GM19467 (cell line): ENCODE measurements at regions not wholly inside any gene's neighbourhood (a gene's known extent, or its start where the extent isn't known, plus 50 kb on each side); places are given as distances from the start of the nearest gene placed in this dataset.

Experiments
- ATAC-seq: cut with Tn5 transposase; IDR thresholded peaks from one replicate; pipeline ENCODE4 v1.9.1; 2021; ENCODE audit warnings: mild to moderate bottlenecking, moderate library complexity; ENCODE audit not compliant: unreplicated experiment

- ATAC-seq: no peak
Observed at GRCh38 chr2:53452400-53452799, 315.2 kb upstream of the CHAC2 start.

- ATAC-seq: no peak
Observed at GRCh38 chr2:53450923-53451322, 316.7 kb upstream of the CHAC2 start.

- no peak for ATAC-seq
Observed at GRCh38 chr2:53448591-53448990, 319.0 kb upstream of the CHAC2 start.

DNA sequence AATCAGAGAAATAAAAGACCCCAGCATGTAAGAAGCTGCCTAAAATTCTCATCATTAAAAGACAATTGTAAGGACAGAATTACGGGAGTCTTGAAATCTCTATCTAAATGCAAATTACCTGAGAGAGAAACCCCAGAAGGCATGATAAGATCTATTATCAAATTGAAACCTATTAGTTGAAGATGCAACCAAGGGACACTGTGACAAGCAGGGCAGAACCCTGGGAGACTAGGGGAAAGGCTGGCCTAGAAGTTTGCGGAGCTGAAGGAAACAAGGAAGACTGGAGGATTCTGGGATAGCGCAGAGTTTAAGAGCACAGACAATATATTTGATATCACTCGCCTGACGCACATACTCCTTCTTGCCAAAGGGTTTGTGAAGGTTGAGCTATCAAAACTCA lies 319.5 kb upstream of the CHAC2 start:
- no peak for ATAC-seq

DNA sequence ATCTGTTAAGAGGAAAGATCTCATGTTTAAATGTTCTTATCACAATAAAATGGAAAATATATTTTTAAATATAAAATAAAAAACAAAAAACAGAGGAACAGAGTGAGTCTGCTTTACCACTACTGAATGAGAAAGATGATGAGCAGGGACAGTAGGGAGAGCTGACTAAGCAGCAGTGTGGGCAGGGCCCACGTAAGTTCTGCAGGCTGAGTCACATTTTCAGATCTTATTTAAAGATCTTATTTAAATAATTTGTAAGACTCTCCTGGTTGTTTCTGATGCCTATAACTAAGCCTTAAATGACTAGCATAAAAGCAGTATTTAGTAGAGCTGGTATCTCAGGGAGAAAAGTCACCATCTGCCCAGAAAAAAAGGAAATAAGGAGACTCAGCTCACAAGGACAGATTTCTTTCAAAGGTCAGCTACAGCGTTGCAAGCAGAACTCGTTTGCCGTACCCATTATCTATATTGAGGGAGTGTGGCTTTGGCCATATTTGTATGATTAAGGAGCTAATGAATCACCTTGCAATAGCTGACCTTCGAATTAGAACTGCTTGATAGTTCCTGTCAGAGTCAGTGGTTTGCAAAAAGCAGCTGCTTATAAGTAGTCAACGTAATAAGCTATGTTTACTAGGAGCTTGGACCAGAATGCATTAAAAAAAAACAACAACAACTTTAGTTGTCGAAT lies 322.1 kb upstream of the CHAC2 start:
- no peak for ATAC-seq

DNA sequence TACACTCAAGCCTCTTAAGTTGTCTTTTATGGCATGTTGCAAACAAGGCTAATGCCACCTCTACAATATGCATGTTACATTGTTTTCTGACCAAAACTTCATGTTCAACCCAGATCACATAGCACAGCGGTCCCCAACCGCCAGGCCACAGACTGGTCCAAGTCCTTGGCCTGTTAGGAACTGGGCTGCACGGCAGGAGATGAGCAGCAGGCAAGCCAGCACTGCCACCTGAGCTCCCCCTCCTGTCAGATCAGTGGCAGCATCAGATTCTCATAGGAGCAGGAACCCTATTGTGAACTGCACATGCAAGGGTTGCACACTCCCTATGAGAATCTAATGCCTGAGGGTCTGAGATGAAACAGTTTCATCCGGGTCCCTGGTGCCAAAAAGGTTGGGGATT lies 324.8 kb upstream of the CHAC2 start:
- ATAC-seq: no peak

DNA sequence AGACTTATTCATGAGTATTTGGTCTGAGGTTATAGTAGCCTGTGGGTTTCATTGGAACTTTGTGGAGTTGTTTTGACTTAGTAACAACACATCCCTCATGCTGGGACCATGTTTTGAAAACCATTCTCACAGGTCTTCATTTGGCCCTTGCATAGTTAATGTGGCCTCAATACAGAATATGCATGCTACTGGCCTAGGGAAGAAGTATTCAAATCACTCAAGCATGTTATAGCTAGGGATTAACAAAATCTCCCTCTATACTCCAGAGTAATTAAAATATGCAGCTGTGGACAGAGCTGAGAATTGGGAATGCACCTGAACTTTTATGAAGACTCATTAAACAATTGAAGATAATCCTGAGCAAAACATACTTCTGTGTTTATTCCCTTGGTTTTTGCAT lies 325.5 kb upstream of the CHAC2 start:
- ATAC-seq: no peak

DNA sequence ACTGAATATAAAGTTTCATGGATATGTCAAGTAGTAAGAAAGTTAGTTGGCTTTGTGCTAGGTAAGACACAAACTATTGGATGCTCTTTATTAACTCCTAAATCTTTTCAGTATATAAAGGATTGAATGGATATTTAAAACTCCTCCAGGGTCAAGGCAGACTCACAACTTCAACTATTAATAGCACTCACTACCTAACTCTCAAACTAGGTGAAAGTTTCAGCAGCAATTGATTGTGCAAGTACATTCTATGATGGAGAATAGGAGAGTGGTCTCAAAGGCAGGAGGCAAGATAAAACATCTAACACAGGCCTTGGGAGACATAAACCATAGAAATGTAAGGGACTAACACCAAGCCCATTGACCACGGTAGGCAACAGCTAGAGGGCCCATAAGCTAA lies 328.9 kb upstream of the CHAC2 start:
- no peak for ATAC-seq

DNA sequence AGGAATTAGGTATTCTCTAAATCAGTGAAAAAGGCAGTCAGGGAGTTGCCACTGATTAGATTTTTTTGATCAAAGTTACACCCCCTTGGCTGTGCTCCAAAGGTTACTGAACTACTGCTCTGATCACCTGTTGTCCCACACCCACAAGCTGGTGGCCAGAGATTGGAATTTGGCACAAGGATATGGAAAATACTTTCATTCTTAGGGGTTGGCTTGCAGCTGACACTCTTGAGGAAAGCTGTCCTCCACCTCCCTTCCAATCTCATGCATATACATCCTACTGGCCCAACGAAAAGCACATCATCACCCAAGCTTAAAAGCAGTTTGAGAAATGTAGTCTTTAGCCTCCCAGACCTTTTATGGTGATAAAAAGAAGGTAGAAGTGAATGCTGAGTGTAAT lies 329.5 kb upstream of the CHAC2 start:
- ATAC-seq: no peak

GRCh38 chr2:53437371-53437770 lies 330.2 kb upstream of the CHAC2 start:
- ATAC-seq: no peak

- ATAC-seq: no peak
Observed at GRCh38 chr2:53436882-53437281, 330.7 kb upstream of the CHAC2 start.

- no peak for ATAC-seq
Observed at GRCh38 chr2:53435610-53436009, 332.0 kb upstream of the CHAC2 start.

- ATAC-seq: no peak
Observed at GRCh38 chr2:53434466-53434865, 333.1 kb upstream of the CHAC2 start.

GRCh38 chr2:53432936-53433335 lies 334.7 kb upstream of the CHAC2 start:
- no peak for ATAC-seq

GRCh38 chr2:53429901-53430300 lies 337.7 kb upstream of the CHAC2 start:
- no peak for ATAC-seq

DNA sequence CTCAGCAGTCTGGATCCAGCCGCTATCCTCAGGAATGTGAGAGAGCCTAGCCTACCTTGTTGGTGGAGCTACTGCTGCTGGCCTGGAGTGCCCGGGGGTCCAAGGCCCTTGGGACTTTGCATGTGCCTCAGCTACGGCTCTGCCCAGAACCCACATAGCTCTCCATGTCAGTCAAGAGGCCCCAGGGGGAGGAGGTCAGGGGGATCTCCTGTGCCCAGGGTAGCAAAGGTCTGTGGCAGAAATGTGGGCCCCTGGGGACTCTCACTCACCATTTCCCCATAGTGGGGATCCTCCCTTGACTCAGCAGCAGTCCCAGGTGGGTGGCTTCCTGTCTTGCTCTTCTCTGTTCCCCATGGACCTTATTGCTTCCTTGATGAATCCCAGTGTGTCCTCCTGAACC lies 342.7 kb upstream of the CHAC2 start:
- ATAC-seq: peak; percentile 71

DNA sequence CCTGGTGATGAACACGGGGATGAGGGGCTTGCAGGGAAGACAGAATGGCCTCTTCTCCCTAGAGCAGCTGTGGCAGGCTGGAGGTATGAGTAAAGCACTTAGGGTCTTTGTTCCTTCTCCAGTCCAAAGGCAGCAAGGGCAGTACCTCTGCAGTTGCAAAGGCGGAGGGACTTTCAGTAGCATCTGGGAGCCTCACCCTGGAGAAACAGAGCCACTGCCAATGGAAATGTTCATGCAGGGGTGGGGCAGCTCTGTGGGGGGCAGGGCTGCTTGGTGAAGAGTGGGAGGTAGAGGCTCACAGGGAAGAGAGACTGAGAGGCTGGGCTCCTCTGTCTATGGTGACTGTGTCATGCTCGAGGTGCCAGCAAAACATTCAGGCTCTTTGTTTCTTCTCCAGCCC lies 344.1 kb upstream of the CHAC2 start:
- no peak for ATAC-seq

DNA sequence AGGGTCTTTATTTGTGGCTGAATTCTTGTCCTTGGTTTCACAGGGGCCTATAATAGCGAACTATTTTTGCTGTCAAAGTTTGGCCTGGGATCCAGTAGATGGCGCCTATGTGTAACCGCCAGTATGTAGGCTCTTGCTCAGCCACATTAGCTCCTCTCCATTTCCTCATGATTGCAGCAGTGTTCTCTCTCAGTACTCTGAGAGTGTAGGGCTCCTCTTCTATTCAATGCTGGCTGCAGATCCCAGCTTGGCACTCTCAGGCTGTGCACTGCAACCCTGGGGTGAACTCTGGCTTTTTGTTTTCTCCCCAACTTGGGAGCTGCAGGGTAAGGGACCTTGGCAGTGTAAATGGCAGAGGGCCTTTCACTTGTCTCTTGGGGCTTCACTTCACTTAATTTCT lies 344.6 kb upstream of the CHAC2 start:
- ATAC-seq: peak; percentile 66

- no peak for ATAC-seq
Observed at GRCh38 chr2:53417385-53417784, 350.2 kb upstream of the CHAC2 start.

GRCh38 chr2:53407363-53408080 lies 360.1 kb upstream of the CHAC2 start:
- ATAC-seq: no peak

DNA sequence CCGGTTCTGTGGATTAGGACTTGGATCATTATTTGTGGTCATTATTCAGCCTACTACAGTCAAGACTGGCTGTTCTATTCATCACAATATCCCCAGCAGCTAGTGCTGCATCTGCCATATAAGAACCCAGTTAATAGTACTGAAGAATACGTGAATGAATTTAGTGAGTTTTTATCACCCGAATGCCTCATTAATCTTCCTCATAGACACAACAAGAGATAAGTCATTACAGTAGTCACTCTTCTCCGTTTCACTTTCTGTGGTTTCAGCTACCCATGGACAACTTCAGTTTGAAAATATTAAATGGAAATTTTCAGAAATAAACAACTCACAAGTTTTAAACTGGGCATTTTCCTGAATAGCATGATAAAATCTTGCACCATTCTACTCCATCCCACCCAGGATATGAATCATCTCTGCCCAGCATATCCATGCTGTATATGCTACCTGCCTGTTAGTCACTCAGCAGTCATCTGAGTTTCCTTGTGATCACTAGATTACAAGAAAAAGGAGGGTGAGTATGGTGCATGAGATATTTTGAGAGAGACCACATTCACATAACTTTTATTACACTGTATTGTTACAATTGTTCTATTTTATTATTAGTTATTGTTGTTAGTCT lies 363.7 kb upstream of the CHAC2 start:
- ATAC-seq: no peak

DNA sequence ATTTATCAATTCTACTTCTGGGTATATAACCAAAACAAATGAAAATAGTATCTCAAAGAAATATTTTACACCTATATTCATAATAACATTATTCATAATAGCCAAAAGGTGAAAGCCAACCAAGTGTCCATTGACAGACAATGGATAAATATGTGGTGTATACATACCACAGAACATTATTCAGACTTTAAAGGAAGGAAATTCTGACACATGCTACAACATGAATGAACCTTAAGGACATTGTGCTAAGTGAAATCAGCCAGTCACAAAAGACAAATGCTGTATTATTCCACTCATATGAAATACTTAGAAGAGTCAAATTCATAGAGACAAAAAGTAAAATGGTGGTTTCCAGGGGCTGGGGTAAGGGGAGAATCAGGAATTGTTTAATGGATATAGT lies 370.5 kb upstream of the CHAC2 start:
- no peak for ATAC-seq
